ENCODE measurements at regions not wholly inside any gene's neighbourhood (a gene's known extent, or its start where the extent isn't known, plus 50 kb on each side); places are given as distances from the start of the nearest gene placed in this dataset.
"Not testable (repeated sequence)": the region's sequence is repeated elsewhere in the genome, so short reads cannot be mapped to it uniquely, and the experiment has no call there.

DNA sequence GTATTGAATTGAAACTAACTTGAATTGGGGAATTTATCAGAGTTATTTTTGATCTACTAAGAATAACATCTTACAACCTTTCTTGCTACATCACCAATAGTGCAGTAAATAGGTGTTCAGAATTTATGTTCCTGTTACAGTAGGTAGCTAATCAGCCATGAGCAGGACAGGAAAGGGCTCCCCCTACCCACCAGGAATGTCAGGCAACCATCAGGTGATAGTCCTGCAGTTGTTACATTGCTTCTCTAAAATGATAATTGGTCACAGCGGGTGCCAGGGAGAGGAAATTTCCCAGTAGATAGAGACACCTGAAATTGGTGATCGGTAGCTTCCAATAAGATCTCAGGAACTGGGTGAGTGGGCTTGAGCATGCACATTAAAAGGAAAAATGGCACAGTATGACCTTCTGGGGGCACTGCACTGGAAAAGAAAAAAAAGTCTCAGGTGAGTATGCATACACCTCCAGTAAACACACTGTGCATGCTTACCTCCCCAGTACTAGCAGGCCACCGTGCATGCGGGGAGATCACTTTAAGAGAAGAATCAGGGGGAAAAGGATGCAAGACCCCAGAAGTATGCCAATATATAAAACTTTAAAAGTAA is 1092.0 kb upstream of the LRRTM1 start:
- no peak for DNase-seq

DNA sequence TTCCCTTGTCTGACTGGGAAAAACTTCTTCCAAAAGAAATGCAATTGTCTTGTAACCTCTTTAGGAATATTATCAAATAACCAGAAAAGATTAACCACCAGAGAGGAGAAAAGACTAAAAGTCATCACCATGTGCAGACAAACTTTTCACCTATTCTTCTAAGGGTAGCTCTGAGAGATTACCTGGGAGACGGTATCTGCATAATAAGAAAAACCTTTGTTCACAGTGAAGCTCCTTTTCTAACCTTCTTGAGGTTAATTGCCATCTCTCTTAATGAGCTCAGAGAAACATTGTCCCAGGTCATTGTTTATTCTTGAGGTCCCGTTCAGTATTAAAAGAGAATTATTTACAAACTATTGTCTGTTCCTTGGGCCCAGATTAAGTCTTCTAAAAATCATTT is 1091.2 kb upstream of the LRRTM1 start:
- no peak for DNase-seq

DNA sequence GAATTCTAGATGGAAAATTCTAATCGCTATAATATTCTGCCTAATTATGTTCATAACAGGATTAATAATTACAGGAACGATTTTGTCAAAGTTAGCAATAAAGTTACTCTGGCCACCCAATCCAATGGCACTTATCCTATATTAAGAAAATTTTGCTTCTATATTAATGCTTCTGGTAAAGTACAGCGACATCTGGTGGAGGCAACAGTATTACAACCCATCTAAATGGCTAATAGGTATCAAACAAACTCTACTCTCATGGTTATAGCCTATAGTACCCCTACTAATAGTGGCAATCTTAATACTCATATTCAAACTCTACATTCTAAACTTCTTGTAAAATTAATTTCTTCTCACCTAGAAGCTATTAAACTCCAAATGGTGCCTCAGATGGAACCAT is 1084.7 kb upstream of the LRRTM1 start:
- DNase-seq, result no peak

DNA sequence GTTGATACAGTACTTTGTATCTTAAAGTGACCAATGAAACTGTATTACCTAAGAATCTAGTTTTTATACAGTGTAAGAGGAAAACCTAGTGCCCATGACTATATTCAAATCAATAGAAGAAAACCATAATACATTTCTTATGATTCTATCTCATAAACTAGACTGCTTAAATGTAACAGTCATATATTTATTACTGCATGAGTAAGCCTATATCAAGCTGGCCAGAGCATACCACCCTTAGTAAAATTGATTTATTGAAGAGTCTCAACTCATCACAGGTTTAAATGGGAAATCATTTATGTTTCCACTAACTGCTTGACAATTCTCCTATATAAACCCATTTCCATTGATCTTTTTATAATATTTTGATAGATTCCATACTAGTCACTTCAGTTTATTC is 1059.2 kb upstream of the LRRTM1 start:
- DNase-seq, result no peak

DNA sequence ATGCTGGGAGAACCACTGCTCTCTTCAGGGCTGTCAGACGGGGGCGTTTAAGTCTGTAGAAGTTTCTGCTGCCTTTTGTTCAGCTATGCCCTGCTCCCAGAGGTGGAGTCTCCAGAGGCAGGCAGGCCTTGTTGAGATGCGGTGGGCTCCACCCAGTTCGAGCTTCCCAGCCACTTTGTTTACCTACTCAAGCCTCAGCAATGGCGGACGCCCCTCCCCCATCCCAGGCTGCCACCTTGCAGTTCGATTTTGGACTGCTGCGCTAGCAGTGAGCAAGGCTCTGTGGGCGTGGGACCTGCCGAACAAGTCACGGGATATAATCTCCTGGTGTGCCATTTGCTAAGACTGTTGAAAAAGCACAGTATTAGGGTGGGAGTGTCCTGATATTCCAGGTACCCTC is 1057.9 kb upstream of the LRRTM1 start:
- not testable (repeated sequence) for DNase-seq

DNA sequence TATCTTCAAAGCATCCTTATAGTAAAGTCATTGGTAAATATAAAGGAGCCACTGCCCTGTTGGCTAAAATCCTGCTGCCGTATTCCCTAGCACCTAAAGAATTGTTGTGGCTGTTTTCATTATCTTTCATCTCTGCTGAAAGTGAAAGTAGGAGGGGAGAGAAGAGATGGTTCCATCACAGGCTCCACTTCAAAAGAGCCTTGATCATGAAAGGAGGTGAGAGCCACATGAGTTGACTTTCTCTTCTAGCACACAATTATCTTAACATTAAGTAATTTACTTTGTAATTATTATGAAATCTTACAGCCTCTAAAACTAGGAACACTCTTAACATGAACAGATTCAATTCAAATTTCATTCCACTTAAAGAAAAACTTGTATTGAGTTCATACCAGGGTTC is 1050.9 kb upstream of the LRRTM1 start:
- DNase-seq, result no peak

DNA sequence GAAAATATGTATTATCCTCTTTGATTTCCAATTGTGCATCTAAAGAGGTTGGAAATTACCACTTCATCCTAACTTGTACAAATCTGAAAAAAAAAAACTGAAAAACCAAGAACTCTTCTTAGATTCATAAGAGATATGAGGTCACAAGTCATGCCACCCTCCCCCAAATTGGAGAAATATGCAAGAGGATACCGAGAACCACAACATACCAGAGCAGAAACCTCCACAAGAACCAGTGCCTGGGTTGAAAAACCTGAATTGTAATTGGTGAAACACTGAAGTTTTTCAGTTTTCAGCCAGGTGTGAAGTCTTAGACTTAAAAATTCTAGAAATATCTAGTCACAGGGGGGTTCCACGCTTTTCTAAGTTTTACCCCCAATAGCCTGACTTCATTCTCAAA is 1029.5 kb upstream of the LRRTM1 start:
- DNase-seq, result no peak

DNA sequence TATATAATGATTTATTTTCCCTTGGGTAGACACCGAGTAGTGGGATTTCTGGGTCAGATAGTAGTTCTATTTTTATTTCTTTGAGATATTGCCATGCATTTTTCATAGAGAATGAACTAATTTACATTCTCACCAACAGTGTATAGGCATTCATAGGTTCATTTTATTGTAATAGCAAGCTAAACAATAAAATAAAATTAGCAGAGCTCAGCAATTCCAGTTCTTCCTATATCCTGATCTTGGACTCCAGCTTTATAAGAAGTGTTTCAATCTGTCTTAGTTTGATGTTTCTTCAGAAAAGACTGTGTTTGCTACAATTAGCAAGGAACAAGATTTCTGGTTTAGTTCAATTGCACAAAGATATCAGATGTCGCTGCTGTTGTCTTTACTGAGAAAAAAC is 1024.4 kb upstream of the LRRTM1 start:
- DNase-seq, result no peak

DNA sequence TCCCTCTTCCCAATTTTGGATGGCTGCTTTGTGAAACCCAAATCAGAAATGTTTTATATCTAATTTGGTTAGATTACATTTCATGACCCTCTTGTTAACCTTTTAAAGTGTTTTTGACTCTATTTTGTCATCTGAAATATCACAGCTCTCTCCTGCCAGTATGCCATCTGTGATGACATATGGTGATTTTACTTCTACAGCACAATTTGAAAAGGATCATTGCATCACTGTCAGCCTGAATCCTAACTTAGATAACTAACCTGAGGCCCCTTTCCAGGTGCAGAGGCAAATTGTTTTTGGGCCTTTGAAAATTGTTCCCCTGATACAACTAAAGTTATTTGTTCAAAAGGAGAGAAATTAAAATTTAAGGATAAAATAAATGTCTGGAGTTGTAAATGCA is 1023.4 kb upstream of the LRRTM1 start:
- no peak for DNase-seq

DNA sequence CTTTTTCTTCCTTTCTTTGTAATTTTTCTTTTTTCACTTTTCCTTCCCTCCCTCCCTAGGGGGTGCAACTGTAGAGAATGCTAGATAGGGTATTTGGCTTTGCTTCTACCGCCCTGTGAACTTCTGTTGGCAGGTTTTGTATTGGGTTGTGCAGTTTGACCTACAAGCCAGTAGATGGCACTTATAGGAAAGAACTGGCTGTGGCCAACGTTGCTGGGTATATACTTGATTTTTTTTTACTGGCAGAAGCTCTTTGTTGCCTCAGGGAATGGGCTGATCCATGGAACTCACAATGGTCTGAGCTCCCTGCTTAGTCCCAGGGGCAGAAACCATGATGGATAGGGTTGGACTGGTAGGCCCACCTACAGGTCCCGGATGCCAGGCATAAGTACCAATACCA is 1019.5 kb upstream of the LRRTM1 start:
- DNase-seq, result no peak

DNA sequence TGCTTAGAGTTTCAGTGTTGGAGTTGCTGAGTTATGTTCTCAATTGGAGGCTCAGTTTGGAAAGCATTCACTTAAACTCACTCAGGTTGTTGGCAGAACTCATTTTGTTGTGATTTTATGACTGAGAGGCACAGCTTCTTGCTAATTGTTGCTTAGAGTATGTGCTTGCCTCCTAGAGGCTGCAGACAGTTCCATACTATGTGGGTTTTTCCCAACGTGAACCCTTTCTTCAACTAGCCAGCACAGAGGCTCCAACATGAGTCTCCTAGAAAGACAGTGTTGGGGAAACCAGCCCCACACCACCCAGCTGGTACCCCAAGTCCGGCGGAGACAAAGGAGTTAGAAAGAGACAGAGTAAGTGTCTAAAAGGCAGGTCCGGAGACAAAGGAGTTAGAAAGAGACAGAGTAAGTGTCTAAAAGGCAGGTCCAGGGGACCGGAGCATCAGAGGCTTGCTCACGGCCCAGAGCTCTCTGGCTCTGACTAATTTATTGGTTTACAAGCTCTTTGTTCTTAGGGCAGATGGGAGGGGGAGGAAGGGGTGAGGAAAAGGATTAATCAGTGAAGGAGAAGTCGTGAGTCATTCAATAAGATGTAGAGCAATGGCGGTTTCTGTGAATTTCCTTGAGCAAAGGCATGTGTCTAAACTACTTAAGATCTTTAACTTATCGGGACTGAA is 999.7 kb upstream of the LRRTM1 start:
- no peak for DNase-seq

DNA sequence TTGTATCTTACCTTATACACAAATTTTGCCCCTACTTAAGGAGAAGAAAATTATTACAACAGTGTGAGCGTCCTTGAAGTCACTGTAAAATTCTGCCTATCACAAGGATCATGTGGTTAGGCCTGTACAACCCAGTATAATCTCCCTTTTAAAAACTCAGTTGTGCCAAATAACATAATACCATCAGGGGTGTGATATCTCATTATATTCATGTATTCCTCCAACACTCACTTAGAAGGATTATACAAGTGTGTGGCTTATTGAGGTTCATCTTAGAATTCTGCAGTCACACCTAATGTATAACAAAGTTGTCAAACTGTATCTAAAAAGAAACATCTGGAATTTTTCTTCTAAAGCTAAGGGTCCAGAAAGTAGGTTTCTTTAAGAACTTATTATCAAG is 998.8 kb upstream of the LRRTM1 start:
- DNase-seq, result no peak

DNA sequence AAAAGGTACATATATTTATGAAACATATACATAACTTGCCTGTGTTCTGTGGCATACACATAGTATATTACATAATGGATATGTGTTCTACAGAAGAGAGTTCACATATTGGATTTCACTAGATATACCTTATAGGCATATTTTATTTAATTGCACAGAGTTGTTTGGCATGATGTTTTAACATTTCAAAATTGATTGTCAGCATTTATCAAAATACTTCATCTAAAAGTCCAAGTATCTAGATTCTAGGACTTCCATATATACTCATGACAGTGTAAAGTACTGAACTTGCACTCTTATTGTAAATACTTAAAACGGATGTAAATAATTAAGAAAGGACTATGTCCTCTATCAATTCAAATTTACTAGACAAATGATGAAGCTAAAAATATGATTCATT is 995.3 kb upstream of the LRRTM1 start:
- DNase-seq, result no peak

DNA sequence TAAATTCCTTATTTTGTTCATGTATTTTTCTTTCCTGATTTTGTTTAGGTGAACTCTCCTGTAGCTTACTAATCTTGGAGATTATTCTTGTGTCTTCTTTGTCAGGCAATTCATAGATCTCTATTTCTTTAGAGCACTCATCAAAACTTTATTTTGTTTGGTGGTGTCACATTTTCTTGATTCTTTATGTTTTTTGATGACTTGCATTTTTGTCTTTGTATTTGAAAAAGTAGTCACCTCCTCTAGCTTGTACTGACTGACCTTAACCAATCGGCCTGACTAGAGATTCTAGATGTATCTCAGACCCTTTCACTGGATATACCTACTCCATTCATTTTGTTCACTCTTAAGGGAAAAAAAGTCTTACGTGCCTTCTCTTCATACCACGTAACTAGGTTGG is 986.3 kb upstream of the LRRTM1 start:
- no peak for DNase-seq

DNA sequence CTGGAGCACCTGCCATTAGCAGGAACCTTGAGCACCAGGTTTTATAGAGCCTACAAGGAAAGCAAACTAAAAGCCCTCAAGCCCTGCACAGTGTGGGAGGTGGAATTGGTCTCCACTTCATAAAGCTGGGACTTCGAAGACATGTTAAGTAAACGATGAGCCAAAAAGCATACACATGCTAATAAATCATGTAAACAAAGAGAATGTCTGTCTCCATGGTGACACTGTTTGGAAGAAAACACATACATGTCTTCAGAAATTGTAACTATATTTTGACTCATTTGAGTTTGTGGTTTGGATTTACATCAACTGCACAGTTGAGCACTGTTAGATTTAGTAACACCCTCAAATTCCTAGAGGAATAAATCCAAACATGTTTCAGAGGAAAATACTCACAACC is 978.5 kb upstream of the LRRTM1 start:
- DNase-seq, result no peak

DNA sequence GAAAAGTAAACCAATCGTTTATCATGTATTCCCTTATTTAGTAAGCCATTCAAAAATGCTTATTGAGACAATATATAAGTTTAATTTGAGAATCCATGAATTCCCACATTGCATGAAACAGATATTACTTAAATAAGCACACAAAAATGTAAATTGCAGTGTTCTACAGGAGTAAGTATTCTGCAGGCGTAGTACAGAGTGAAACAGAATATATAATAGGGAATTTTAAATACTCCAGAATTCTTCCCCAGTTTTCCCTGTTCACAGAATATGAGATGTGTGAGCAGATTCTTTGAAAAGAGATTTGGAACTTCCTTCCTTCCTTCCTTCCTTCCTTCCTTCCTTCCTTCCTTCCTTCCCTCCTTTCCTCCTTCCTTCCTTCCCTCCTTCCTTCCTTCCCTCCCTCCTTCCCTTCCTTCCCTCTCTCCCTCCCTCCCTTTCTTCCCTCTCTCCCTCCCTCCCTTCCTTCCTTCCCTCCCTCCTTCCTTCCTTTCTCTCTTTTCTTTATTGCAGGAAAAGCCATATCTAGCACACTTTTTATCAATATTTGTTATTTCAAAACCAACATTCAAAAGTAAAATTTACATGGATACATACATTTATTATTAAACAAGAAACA is 977.7 kb upstream of the LRRTM1 start:
- DNase-seq, result no peak

DNA sequence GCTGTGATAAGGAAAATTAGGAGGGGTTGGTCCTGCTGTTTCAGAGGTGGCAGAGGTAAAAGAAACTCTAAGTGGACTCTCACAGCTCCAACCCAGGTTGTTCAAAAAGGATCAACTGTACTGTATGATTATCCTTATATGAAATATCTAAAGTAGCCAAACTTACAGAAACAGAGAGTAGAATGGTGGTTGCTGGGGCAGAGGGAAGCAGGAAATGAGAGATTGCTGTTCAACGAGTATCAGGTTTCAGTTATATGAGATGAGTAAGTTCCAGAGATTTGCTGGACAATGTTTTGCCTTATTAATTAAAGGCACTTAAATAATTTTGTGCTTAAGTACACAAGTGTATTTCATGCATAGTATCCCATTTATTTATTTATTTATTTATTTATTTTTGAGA is 972.0 kb upstream of the LRRTM1 start:
- no peak for DNase-seq

DNA sequence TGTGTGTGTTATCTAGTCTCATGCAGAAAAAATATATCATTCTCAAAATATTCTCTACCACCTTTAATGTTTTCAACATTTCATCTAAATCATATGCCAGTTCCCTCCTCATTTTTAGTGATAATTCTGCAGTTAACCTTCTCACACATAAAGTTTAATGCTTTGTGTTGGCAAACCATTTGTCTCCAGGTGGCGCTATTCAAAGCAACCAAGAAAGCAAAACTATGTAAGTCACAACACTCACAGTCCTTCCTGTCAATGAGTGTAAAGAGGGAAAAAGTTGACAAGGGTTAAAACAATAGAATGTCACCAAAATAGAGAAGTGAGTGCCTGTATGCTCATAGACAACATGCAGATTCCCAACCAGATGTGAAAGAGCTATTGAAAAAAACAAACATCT is 961.6 kb upstream of the LRRTM1 start:
- DNase-seq, result no peak

DNA sequence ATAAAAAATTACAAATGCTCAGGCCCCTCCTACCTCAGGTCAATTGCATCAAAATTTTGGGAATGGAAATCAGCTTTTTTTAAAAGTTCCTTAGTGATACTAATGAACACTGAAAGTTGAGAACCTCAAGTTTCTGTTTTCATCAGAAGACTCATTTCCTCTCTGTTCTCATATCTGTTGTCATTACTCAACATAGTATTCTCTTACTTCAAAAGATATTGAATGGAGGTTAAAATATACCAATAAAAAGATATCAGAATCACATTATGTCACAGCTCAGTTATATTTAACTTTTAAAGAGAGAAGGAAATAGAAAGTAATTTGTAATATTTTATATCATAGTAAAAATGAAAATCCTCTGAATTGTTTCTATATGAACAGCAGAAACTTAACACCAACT is 959.4 kb upstream of the LRRTM1 start:
- DNase-seq, result no peak

DNA sequence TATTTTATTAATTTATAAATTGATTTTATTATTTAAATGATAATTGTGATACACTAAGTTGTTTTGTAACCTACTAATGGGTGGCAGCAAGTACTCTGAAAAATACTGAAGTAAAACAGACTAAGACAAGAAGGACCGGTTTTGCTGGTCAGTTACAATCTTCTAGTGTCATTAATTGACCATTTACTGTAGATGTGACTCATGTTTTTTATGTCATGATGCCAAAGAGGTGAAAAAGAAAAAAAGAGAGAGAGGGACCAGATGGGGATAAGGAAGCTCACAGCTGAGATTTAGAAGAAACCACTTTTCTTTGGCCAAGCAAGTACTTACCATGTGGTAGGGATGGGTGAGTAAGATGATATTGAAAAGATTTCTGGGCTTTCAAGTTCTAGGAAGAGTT is 955.8 kb upstream of the LRRTM1 start:
- no peak for DNase-seq

DNA sequence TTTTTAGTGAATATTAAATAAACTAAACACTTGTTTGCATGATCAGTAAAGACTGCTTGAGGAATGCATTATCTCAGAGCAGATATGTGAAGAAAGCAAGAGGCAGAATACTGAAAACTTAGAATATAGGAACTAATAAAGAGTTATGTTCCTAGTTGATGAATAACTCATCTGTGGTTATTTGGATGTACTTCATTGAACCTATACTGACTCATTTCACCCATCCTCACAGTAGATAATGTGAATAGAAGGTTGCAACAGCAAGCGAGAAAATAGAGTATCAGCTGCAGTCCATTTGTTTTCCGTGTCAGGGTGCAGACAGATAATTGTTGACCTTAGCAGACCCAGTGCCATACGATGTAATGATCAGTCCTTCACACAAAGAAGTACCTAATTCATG is 945.7 kb upstream of the LRRTM1 start:
- no peak for DNase-seq

DNA sequence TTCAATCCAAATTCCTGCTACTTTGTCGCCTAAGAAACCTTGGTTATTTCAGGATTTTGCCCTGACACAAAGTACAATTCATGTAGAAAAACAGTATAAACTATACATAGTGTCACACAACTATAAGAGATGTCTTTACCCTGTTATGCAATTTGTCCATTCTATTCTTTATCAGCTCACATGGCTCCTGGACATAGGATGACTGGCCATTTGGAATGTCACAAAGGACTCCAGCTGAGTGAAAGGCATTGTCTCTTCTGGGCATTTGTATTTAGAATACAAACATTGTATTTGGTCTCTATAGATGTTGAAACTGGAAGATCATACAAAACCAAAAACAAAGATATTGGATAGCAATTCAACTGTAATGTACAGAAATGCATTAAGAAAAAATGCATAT is 944.6 kb upstream of the LRRTM1 start:
- DNase-seq, result no peak

DNA sequence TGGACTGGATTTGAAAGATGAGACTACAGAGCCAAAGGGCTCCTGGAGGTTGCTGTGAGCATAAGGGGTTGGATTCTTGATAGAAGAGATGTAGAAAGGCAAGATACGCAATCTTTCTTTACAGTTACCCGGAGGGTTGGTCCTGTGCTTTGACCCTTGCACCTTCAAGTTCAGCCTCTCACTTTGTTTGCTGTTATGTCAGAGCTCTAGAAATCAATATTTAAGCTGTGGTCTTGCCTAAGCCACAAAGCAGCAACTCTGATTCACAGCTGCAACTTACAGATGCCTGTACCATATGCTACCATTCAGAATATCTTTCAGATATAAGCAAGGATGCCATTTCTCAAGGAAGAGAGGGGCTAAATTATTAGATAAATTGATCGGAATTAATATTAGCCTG is 943.1 kb upstream of the LRRTM1 start:
- DNase-seq, result no peak

DNA sequence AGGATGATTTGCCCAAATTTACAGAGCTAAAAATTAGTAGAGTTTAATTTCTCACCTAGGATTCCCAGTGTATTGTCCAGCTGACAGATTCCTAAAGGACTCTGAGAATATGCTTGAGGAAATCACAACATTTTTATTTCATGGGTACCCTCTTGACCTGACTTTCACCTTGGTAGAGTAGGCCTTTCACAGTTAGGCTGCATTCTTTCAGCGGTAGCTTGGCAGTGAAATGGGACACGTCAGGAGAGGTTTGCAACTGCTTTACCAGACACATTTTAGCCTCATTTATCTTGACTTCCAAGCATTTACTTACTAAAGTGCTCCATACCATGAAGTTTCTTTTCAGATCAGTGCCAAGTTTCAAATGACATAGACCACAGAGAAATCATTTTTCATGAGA is 937.9 kb upstream of the LRRTM1 start:
- no peak for DNase-seq

DNA sequence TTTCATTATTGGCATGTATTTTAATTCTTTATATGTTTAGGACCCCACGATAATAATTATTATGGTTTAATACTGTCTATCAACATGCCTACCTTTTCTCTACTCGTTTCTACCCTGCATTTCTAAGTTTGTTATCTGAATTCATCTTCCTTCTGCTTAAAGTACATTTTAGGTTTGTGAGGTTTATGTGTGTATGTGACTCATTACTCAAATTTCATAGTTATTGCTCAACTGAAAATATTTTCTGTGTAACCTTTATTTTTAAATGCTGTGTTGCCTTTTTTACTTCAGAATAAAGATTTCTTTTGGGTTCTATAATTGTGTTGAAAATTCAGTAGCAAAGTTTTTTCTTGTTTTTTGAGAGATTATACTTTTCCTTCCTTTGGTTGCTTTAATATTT is 933.9 kb upstream of the LRRTM1 start:
- no peak for DNase-seq
